NCI-H2196 (cell line): ENCODE measurements at regions not wholly inside any gene's neighbourhood (a gene's known extent, or its start where the extent isn't known, plus 50 kb on each side); places are given as distances from the start of the nearest gene placed in this dataset.

Experiments used
- DNase-seq: peaks from one replicate; lab custom pipeline; 2025; ENCODE audit not compliant: unreplicated experiment; lab: John Stamatoyannopoulos, UW

DNA sequence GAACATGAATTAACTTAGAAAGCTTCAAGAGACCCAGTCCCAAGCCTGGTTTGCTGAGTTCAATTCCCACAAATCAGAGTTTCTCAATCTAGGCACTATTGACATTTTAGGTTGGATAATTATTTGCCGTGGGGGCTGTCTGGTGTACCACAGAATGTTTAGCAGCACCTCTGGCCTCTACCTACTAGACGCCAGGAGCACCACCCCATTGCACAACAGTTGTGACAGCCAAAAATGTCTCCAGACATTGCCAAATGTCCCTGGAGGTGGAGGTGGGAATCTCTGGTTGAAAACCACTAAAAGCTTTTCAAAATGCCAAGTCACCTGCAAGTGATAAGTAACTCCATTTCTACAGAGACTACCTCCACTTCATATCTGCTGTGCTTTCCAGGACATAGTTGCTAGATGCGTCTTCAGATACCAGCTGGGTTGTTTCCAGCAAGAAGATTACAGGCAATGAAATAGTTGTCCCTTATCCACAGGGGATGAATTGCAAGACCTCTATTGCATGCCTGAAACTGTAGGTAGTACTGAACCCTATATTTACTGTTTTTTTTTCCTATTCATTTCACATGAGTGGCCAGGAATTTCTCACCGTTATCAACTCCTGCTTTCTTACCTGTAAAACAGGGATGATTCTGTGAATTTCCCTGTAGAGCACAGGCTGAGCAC lies 554.3 kb downstream of the ZEB2 start:
- DNase-seq, result no peak

DNA sequence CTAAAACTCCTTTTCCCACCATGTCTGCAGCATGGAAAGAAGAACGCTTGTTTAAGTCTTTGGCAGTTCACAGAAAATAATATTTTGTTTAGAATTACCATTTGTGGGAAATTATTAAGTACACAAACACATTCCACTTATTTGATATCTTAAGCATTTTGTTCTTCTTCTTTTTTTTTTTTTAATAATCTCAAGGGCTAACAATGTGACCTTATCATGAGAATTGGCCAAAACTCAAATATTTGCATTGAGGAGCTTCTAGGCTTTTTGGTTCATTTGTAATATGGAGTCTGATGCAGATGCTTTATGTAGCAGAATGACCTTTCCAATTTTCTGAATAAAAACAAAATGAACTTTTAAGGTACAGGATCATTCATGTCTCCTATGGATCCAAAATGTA lies 555.0 kb downstream of the ZEB2 start:
- DNase-seq, result no peak

DNA sequence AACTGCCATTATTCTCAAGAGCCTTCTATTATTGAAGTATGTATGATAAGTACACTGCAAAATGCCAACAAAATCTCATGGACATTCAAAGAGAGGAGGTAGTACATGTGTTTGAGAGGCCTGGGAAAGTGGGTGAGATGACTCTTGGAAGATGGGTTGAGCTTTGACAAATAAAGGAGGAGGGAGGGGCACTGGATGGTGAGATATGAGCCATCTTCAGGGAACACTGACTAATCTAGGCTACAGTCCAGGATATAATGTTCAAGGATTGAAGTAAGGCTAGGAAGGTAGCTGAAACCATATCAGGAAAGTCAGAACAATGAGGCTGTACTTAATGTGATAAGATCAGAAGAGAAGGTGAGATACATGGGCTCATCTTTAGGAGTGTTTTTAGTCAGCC lies 559.7 kb downstream of the ZEB2 start:
- DNase-seq, result no peak

DNA sequence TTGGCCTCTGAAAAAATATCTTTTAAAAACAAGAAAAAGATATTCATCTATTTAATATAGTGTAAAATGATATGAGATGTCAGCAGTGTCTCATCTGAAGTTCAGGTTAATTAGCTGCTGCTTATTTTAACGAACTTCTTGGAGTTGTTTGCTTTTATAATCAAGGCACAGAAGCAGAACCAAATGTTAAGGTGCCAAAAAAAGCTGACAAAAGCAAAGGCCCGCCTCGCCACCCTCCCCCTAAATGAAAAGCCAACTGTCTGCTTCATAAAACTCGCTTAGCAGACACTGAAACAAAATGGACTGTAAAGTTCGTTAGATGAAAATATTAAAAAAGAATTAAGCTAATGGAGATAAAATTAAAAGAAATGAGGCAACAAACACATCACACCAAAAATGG lies 562.6 kb downstream of the ZEB2 start:
- DNase-seq, result no peak

DNA sequence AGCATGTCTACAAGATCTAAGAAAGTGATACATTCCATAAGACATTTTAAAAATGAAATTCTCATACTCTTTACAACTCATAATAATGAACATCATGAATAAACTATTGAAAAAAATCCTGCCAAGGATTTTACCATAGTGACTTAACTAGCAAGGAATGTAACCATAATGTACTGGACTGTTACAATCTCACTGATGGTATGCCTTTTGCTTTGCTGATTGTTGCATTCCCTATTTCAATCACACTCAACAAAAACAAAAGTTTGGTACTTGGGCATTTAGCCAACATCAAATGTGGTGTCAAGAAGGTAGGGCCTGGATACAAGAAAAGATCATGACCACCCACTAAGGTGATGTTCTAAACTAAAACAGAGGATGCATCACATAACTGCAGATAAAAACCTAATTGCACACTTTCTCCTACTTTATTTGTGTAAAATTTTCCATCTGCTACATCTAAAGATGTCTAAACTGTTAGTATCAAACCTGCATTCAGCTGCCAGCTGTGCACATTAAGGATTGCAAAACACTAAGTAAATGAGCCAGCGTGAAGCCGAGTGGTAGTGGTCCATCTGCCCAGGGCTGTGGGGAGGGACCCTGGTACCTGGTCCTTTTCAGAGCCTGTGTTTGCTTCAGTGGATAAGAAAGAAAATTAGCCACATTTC lies 564.4 kb downstream of the ZEB2 start:
- DNase-seq, result no peak

DNA sequence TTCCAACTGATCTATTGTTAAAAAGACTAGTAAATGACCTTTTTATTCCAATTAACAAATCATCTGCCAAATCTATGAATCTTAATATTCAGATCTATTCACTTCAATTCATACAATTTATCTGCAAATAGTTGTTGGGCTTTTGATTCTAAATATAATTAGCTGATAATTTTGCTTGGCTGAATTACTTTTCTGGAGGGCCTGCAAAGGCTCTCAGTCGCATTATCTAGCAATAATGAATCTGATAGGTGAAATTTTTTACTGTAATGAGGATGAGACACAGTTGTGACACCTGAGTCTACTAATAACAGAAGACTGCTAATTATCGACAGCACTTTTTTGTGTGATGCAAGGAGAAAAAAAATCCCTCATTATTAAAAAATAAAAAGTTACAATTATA lies 565.1 kb downstream of the ZEB2 start:
- DNase-seq, result no peak

DNA sequence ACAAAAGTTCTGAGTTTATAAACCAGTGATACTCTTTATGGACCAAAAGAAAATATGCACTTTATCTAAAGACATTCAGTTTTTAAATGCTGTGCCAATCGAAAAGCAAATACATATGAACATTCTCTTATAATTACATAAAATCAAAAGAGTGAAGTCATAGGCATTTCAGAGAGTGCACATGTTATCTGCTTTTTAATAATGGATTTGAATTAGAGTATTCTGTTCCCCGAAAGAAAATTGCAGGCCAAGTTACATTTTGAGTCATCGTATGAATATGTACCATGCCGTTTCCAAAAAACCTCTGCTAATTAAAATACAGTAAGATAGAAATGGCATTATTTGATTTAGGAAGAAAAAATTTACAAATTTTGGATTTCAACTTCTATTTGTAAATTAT lies 565.7 kb downstream of the ZEB2 start:
- no peak for DNase-seq

DNA sequence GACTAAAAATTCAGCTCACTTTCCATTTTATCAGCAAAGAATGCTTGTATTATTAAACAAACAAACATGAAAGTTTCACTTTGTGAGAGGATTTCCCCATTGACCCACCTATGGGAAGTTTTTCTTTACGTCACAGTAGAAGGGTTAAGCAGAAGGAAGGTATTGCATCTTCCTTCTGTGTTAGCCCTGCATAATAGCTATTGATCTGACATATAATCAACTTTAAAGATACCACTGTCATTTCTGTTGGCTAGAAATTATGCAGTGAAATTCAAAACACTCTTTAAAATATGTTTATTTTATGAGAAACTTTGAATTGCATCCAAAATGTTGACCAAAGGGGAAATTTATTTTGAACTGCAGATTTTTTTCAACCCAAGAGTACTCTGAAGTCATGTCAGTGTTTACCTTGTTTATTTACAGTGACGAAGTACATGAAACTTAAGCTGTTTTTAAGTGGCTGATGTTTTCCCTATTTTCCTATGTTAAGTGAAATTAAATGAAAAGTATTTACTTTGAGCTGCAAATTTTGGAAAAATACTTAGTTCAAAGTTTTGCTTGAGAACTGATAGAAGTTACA lies 566.4 kb downstream of the ZEB2 start:
- DNase-seq, result no peak

DNA sequence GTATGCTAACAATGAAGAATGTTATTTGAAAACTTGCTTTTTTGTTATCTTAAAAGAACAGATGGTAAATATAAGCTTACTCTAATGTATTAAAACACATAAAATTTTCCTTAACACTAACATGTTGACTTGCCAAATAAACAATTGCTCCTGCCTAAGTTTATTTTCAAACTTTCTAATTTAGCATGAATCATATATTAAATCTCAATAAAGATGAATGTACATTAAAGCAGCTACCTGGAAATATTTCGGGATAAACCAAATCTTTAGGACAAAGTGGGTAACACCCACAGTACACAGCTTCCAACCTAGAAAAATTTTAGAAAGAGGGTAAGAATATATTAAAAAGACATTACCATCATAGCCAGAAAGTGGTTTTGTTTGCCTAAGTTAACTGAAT lies 567.4 kb downstream of the ZEB2 start:
- DNase-seq, result no peak

DNA sequence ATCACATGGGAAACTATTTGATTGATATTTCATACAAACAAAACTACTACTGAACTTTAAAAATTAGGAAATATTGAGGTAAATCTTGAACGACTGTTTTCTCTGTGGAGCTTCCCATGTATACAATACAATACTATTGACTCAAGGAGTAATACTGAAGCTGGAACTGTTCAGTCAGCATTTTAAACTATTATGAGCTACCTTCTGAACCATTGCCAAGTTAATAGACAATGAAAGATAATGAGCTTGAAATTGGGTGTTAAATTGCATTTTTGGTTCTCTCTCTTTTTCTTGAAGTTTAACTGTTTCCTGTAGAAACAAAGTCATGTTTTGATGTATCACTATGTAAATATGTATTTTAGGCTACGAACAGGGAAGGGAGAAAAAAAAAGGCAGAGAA lies 569.2 kb downstream of the ZEB2 start:
- no peak for DNase-seq

DNA sequence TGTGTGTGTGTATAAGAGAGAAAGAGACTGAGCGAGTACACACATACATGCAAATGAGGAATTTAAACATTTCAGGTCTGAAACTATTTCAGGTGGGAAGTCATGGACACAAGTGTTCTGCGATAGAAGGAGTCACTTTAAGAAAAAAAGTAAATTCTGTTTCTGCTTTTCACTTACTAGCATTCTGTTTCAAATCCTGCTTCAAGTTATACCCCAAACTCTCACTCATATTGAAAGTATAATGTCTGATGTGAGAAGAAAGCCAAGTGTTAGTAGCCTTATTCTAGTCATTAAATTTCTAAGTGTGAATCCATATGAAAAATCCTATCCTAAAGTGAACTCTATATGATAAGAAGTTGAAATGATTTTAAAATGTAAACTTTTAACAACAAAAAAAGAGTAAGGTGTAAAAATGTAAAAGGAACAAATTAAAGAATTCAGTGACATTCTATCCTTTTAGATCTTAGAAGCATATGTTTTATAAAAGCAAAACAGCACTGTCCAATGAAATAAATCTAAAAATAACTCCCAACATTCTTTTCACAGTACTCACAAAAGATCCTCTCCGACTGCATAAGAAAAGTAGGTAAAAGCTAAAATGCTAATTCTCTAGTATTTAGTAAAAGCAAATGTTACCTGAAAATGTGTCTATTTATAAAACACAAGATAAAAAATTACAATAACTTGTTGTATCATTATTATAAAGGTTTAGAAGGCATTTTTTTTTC lies 570.6 kb downstream of the ZEB2 start:
- DNase-seq, result no peak

DNA sequence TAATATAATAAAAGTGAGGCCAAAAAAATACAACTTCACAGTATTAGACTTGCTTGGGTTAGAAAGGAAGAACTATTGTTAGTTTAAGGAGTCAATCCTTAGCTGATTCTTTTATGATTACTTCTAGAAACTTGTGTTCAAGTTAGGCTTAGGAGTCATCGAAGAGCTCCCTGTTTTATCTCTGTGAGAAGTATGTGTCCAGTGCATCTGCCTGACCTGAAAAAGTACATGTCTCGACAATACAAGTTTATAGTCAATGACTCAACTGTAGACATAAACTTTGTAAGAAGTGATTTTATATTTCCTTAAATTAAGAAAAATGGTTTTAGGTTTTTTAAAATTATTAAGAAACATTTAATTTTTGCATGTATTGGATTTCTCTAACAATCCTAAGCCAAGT lies 571.2 kb downstream of the ZEB2 start:
- DNase-seq, result no peak

DNA sequence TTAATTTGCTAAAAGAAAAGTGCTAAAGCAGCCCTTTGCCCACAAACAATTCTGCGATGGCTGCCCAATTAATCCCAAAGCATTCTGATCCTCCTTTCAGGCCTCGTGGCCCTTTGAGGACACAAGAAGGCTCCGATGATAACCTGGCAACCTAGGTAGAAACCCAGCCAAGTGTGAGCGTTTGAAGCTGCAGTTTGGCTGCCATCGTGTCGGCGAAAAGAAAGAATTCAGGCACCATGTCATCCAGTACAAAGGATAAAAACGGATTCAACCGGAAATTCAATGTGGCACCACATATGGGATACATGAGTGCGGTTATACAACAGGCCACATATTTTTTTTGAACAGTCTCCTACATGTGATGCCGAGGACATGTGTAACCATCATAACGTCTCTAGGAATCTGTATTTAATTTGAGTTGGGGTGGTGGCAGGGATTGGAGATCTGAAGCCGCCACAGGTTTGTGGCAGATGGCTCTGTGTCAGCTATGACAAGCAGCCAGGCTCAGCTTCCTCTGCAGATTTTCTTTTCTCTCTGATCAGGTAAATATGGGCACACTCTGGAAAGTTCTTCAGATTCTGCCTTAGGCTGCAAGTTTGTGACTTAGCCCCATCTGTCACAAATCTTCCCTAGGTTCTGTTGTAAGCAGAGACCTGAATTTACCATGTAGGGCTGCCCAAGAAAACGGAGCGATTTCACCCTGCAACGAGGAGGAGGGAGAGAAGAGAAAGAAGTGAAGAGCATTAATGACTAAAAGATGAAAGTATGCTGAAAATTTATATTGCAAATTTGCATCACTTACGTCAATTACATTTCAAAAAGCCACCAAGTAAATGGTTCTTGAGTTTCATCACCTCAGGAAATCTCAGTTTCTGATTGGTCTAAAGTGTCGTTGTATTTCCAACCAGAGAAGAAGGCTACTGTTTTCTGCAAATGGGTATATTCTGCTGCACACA lies 573.2 kb downstream of the ZEB2 start:
- DNase-seq, result no peak

DNA sequence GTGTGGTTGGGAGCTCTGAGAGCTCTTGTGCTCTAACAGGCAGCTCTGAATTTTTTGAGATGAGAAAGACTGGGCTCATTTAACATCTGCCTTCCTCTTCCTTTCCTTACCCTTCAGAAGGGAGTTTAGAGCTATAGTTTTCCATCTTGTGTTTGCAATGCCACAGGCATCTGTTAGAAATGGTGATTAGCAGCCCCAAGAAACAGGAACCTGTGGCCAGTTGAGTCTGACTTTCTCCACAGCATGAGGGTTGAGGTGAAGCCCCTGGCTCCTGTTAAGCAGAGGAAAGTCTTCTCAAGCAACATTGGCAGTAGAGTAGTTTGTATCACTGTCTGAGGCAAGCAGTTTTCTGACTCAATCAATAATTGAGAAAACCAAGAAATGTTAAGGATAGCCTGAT lies 577.4 kb downstream of the ZEB2 start:
- no peak for DNase-seq

DNA sequence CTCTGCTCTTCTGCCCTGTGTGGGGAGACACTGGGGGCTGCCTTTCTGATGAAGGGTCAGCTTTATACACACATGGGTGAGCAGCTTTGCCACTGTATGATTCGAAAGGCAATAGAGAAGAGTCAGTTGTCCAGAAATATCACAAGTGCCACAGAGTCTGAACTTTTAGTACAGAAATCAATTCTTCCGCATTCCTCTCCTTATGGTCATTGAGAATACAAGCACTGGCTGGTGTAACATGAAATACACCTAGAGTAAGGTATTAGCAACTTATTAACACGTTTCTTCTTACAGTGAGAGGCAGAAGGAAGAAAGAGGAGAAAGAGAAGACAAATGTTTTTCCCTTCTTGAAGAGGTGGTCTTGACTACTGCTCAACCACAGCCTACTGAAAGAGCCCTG lies 579.2 kb downstream of the ZEB2 start:
- DNase-seq, result no peak

DNA sequence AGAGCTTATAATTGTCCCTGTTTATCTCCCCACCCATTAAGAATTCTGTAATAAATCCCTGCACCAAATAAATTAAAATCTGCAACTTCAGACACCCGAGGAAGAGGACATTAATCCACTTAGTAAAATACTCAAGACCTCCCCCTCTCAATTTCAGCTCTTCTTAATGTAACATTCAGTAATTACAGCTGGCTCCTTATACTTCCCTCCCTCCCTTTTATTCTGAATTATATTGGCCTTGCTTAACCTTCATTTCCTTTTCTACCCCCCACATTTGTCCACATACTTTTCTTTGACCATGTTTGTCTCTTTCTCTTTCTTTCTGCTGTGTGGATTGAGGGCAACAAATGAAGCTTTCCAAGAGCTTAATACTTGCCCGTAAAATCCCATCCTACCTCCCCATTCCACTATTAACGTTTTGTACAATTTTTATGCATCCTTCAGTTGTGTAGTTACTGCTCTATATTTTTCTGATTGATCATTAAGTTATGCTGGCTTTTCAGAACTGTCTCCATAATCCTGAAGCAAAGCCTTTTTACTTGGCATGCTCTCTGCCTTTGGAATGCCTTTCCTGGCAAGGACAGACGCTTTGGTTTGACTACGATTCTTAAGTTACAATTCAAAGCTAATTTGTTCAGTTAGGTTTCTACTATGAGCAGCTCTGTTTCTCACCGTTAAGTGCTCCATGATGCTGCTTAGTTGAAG lies 580.1 kb downstream of the ZEB2 start:
- DNase-seq, result no peak

DNA sequence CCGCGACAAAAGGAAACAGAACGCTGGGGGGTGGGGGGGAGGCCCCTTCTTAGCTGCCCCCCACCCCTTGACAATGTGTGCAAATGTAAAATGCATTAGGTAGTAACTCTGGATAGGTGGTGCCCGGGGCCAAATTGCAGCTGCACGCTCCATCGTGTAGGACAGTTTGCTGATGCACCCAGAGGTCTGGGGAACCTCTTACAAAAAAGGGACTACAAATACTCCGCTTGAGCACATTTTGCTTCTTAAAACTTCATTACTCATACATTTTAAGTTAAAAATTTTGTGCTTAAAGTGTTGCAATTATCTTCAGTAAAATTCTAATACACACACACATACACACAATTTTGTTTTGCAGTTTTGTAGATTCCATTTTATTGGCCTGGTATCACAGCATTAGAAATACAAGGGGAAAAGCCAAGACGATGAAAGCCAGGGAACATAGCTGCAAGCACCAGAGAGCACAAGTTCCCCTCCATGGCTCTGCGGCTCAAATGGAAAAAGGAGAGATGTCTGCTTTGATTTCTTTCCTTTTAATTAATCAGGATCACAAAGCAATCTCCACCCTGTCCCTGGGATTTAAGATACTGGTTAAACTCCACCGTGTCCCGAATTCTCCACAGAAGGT lies 582.1 kb downstream of the ZEB2 start:
- no peak for DNase-seq

DNA sequence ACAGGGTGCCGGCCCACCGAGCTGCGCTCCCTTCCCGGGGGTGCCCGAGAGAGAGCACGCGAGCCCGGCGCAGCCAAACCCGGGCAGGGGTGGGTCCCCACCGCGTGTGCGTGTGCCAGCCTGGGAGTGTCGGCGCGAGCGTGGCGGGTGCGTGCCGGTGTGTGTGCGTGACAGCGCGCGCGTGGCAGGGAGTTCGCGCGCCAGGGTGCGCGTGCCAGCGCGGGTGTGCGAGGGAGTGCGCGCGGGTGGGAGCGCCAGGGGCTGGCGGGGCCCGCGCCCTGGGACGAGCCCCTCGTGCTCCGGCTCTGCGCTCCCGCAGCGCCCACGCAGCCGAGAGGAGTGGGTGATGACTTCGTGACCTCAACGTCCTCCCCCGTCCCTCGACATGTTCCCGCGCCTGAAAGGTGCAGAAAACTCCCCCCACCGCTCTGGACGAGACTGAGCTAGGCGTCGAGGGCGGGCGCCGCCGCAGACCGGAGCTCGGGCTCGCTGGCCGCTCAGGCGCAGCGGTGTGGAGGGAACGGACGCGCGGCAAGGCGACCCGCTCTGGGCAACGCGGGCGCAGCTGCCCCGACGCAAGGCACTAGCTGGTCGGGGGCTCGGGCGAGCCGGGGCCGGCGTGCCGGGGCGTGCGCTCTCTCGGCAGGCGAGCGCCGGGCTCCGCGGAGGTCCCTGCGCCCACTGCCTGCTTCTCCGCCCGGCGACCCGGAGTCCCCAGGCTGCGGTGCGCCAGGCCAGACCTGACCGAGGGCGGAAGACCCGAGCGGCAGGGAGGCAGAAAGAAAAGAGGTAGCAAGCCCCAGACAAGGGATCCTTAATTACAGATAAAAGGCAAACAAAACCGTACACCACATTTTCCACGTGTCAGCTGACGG lies 582.8 kb downstream of the ZEB2 start:
- no peak for DNase-seq

DNA sequence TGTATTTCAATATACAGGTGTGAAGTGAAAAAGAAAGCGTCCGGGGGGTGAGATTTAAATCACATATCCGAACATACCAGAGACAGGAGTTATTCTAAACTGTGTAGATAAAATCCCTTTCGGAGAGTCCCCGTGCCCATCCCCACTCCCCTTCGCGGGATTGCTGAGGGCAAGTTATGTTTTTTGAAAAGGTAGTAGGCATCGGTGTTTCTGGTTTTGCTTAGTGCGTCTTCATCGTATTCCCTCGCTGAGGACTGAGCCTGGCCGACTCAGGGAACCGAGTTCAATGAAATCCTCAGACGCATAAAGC lies 583.4 kb downstream of the ZEB2 start:
- no peak for DNase-seq
